Progenitor cell of endocrine pancreas (in vitro differentiated cells): ENCODE measurements at regions not wholly inside any gene's neighbourhood (a gene's known extent, or its start where the extent isn't known, plus 50 kb on each side); places are given as distances from the start of the nearest gene placed in this dataset.

Source experiments
- DNase-seq: peaks from one replicate; pipeline ENCODE4 v3.0.0; 2021; ENCODE audit warnings: low spot score; ENCODE audit not compliant: unreplicated experiment
- H3K27ac Mint-ChIP-seq: 2 replicates; pipeline ENCODE4 v1.8.0; 2021; ENCODE audit warnings: mild to moderate bottlenecking, moderate library complexity, mixed read lengths
- H3K27me3 Mint-ChIP-seq: 2 replicates; pipeline ENCODE4 v1.8.0; 2021; ENCODE audit warnings: mixed read lengths
- H3K36me3 Mint-ChIP-seq: 2 replicates; pipeline ENCODE4 v1.8.0; 2022; ENCODE audit warnings: mixed read lengths; ENCODE audit not compliant: insufficient read depth
- H3K4me1 Mint-ChIP-seq: 2 replicates; pipeline ENCODE4 v1.8.0; 2021; ENCODE audit warnings: low read depth, mixed read lengths
- H3K4me3 Mint-ChIP-seq: 2 replicates; pipeline ENCODE4 v1.8.0; 2021; ENCODE audit warnings: low read depth, mild to moderate bottlenecking, moderate library complexity, mixed read lengths
- H3K9me3 Mint-ChIP-seq: 2 replicates; pipeline ENCODE4 v1.8.0; 2021; ENCODE audit warnings: low read depth, mixed read lengths
- TF ChIP-seq, protein P1 (sequence below): fragments of 200-600 bp; sonication (generic); IDR thresholded peaks from one replicate; pipeline ENCODE4 v1.5.0; 2021; ENCODE audit warnings: antibody characterized with exemption, mild to moderate bottlenecking; ENCODE audit not compliant: unreplicated experiment

DNA sequence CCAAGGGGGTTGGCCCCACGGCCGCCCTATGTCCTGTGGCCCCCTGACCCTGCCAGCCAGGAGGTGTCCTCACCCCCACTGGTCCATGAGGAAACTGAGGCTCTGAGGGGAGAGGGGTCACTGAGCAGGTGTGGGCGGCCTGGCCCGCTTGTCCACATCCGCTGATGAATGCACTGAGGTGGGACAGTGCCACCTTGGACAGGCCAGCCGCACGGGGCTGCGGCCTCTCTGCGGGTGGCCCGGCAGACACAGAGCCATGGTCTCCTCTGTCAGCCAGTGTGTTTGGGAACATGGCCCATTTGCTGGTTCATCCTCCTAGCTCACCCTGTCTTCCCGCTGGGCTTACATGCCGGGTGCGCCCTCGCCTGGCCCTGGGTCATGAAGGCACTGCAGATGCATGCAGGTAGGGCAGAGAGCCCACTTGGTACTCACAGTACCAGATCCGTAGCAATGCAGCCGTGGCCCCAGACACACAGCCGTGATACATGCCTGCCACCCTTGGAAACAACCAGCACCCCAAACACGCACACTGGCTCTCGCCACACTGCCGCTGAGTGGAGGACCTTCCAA, 93.9 kb downstream of the ENGASE start:
- Mint-ChIP-seq H3K4me1 (no peaks in the 10 kb centered on the region), H3K9me3 (no peaks in the 10 kb centered on the region), H3K36me3 (no peaks in the 10 kb centered on the region), H3K27me3 (peaks cover 11% of the 10 kb centered on the region), H3K27ac (no peak overlapping the region), H3K4me3 (no peak overlapping the region)
- DNase-seq: no peak
- TF ChIP-seq, protein P1, sequence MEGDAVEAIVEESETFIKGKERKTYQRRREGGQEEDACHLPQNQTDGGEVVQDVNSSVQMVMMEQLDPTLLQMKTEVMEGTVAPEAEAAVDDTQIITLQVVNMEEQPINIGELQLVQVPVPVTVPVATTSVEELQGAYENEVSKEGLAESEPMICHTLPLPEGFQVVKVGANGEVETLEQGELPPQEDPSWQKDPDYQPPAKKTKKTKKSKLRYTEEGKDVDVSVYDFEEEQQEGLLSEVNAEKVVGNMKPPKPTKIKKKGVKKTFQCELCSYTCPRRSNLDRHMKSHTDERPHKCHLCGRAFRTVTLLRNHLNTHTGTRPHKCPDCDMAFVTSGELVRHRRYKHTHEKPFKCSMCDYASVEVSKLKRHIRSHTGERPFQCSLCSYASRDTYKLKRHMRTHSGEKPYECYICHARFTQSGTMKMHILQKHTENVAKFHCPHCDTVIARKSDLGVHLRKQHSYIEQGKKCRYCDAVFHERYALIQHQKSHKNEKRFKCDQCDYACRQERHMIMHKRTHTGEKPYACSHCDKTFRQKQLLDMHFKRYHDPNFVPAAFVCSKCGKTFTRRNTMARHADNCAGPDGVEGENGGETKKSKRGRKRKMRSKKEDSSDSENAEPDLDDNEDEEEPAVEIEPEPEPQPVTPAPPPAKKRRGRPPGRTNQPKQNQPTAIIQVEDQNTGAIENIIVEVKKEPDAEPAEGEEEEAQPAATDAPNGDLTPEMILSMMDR: no peak

DNA sequence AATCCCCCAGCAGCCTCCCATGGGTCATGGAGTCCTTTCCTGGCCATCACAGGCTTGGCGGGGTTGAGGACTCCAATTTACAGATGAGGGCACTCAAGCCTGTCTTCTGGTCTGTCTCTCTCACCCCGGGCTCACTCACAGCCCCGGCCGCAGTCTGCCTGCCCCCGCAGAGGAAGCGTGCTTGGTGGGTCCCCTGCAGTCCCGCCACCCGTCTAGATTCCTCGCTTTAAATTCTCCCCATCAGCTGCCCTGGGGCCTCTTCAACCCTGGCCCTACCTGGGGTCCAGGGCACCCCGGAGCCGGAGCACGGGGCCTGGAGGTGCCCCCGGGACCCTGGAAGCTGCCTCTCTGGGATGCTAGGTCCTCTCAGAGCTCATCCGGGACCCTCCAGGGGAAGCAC, 92.9 kb downstream of the ENGASE start:
- Mint-ChIP-seq H3K4me3 (no peak overlapping the region), H3K27me3 (peaks cover 11% of the 10 kb centered on the region), H3K27ac (no peak overlapping the region), H3K4me1 (no peaks in the 10 kb centered on the region), H3K9me3 (no peaks in the 10 kb centered on the region), H3K36me3 (no peaks in the 10 kb centered on the region)
- TF ChIP-seq, protein P1: no peak
- no peak for DNase-seq

DNA sequence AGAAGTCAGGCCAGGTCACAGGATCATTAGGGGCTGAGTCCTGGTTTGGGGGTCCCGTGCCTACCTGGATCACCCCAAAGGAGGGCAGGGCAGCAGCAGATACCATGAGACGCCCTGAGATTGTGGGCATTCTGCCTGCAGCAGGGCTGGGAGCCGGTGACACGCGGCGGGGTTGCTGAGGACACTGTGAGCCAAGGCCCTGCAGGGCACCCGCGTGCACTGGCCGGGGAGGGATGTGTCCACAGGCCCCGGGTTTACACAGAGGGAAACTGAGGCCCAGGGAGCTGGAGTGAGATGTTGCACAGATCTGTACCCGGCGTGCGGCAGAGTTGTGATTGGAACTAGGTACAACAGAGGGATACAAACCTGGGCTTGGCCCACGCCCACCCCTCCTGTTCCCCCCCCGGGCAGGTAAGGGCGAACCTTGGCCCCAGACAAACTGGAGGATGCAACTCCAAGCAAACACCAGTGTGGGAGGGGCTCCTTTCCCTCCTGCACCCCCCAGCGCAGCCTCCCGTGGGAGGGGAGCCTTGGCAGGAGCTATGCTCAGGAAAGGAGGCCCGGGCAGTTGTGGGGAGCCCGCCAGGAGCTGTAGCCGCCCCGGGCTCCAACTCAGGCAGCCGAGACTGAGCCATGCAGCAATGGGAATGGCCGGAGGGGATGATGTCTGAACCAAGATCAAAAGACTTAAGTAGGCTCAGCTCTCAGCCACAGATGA, 91.3 kb downstream of the ENGASE start:
- no peaks in the 10 kb centered on the region for H3K36me3 Mint-ChIP-seq
- H3K9me3 Mint-ChIP-seq: no peaks in the 10 kb centered on the region
- H3K4me1 Mint-ChIP-seq: peaks cover 6% of the 10 kb centered on the region
- TF ChIP-seq, protein P1: no peak
- peaks cover 13% of the 10 kb centered on the region for H3K27me3 Mint-ChIP-seq
- no peak for DNase-seq
- H3K4me3 Mint-ChIP-seq: no peak overlapping the region
- no peak overlapping the region for H3K27ac Mint-ChIP-seq

DNA sequence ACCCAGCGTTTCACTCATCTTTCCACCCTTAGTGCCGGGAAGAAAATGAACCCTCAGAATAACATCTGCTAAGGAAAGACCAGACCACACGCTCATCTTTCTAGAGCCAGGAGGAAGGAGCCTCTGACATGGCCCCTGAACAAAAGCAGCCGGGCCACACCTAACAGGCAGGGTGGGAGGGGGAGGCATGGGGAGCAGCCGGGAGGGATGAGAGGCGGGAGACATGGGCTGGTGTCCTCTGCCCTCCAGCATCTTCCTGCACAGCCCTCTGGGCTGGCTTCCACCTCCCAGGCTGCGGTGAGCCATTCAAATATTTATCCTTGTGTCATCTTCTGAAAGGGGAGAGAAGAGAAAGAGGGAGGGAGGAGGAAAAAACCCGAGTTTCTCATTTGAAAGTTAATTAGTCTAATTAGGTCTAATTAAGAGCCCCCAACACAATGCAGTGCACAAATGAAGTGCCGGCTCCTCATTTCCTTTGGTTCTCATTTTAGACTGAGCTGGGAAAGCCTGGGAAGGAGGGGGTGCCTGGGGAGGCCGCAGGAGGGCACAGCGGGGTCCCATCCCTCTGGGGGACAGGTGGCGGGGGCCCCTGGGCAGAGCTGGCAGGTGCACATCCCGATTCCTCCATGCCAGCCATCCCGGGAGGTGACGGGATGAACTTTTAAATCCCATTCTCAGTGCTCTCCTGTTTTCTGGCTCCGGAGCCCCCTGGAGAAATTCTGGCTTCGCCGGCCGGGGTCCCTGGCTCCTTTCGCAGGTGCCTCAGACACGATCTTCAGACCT, 90.5 kb downstream of the ENGASE start:
- Mint-ChIP-seq H3K9me3 (no peaks in the 10 kb centered on the region), H3K36me3 (no peaks in the 10 kb centered on the region), H3K27ac (no peak overlapping the region), H3K27me3 (peaks cover 9% of the 10 kb centered on the region), H3K4me1 (peaks cover 6% of the 10 kb centered on the region), H3K4me3 (no peak overlapping the region)
- TF ChIP-seq, protein P1: no peak
- no peak for DNase-seq

DNA sequence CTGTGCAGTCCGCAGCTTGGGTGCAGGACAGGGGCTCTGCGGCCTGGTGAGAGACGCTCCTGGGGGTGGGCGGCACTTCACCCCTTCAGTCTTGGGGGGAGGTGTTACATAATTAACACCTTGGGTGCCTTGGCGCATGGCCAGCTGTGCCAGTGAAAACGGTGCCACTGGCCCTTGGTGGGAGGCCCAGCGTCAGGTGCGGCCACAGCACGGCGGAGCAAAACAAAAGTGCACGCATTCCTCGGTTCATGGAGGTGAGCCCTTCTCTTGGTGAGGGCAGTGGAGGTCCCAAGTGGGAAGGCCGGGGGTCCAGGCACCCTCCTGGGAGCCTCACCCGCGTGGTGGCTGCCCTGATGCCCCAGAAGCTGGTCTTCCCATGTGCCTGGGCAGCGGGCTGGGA, 89.8 kb downstream of the ENGASE start:
- no peaks in the 10 kb centered on the region for H3K36me3 Mint-ChIP-seq
- H3K9me3 Mint-ChIP-seq: no peaks in the 10 kb centered on the region
- H3K4me1 Mint-ChIP-seq: peaks cover 6% of the 10 kb centered on the region
- TF ChIP-seq, protein P1: no peak
- peaks cover 12% of the 10 kb centered on the region for H3K27me3 Mint-ChIP-seq
- no peak overlapping the region for H3K27ac Mint-ChIP-seq
- H3K4me3 Mint-ChIP-seq: no peak overlapping the region
- DNase-seq: no peak
